SK-N-SH (cell line): ENCODE measurements at regions not wholly inside any gene's neighbourhood (a gene's known extent, or its start where the extent isn't known, plus 50 kb on each side); places are given as distances from the start of the nearest gene placed in this dataset.

ENCODE experiments used
- CTCF ChIA-PET: fragments of 300-600, 350-600 bp; formaldehyde crosslinking; extraction: SDS; loops from one replicate; lab custom pipeline; 2021; lab: Yijun Ruan, JAX
- POLR2A ChIA-PET: fragments of 350-600 bp; sonication (Branson Sonifier 250); formaldehyde crosslinking; extraction: SDS; loops from one replicate; lab custom pipeline; 2020; ENCODE audit warnings: antibody characterized with exemption, inconsistent platforms; lab: Yijun Ruan, JAX
- DNase-seq: peaks from one replicate; pipeline ENCODE4 v3.0.0; 2012
- H2AFZ ChIP-seq: fragments of 200-600 bp; sonication (generic); 2 replicates; pipeline ENCODE4 v1.8.1; 2016; ENCODE audit warnings: antibody characterized with exemption, mild to moderate bottlenecking, low read depth
- H3F3A ChIP-seq: fragments of 200-600 bp; sonication (generic); replicated peaks from 2 replicates; pipeline ENCODE3; 2016; ENCODE audit warnings: antibody characterized with exemption, mild to moderate bottlenecking; ENCODE audit not compliant: insufficient read depth
- H3K27ac ChIP-seq, 2 experiments: fragments of 200-500 bp in 1 of 2; fragments of 200-600 bp in 1 of 2; sonication (Bioruptor generic) in 1 of 2; sonication (generic), shearing (Covaris generic) in 1 of 2; 2 replicates each; pipeline versions ENCODE4 v1.5.1 to v1.6.1; 2014 to 2016; ENCODE audit warnings: low read depth in 2 of 2, inconsistent platforms in 1 of 2, low read length in 1 of 2, mild to moderate bottlenecking in 1 of 2, mixed read lengths in 1 of 2
- H3K27me3 ChIP-seq: fragments of 200-600 bp; sonication (generic), shearing (Covaris generic); 2 replicates; pipeline ENCODE4 v1.6.1; 2016; ENCODE audit warnings: mixed run types; ENCODE audit not compliant: insufficient read depth
- H3K36me3 ChIP-seq, 2 experiments: fragments of 200-500 bp in 1 of 2; fragments of 200-600 bp in 1 of 2; sonication (Bioruptor generic) in 1 of 2; sonication (generic) in 1 of 2; replicated peaks in 1 of 2; 2 replicates each; pipeline versions ENCODE3 to v1.5.1; 2014 to 2016; ENCODE audit warnings: low read length in 1 of 2, mild to moderate bottlenecking in 1 of 2; ENCODE audit not compliant: insufficient read depth in 2 of 2, control insufficient read depth in 1 of 2
- H3K4me1 ChIP-seq, 2 experiments: fragments of 200-500 bp in 1 of 2; fragments of 200-600 bp in 1 of 2; sonication (Bioruptor generic) in 1 of 2; sonication (generic), shearing (Covaris generic) in 1 of 2; 2 replicates each; pipeline versions ENCODE4 v1.5.1 to v1.6.1; 2014 to 2016; ENCODE audit warnings: low read depth in 1 of 2, low read length in 1 of 2, mixed run types in 1 of 2; ENCODE audit not compliant: insufficient read depth in 2 of 2, control insufficient read depth in 1 of 2
- H3K4me2 ChIP-seq: fragments of 200-600 bp; sonication (generic), shearing (Covaris generic); 2 replicates; pipeline ENCODE4 v1.6.1; 2017; ENCODE audit warnings: mixed run types
- H3K4me3 ChIP-seq, 2 experiments: fragments of 200-500 bp in 1 of 2; fragments of 200-600 bp in 1 of 2; sonication (Bioruptor generic) in 1 of 2; sonication (generic), shearing (Covaris generic) in 1 of 2; 2 replicates each; pipeline versions ENCODE4 v1.5.1 to v1.8.1; 2014 to 2016; ENCODE audit warnings: low read depth in 2 of 2, inconsistent platforms in 1 of 2, low read length in 1 of 2, mild to moderate bottlenecking in 1 of 2, mixed read lengths in 1 of 2, moderate library complexity in 1 of 2
- H3K79me2 ChIP-seq: fragments of 200-600 bp; sonication (generic); 2 replicates; pipeline ENCODE4 v1.8.1; 2017; ENCODE audit warnings: mild to moderate bottlenecking; ENCODE audit not compliant: insufficient read depth
- H3K9ac ChIP-seq: fragments of 200-600 bp; sonication (generic); 2 replicates; pipeline ENCODE4 v1.6.1; 2017; ENCODE audit warnings: mixed run types
- H3K9me2 ChIP-seq: fragments of 200-600 bp; sonication (generic); 2 replicates; pipeline ENCODE4 v1.6.1; 2017; ENCODE audit warnings: mixed run types
- H3K9me3 ChIP-seq: fragments of 200-600 bp; sonication (generic); 2 replicates; pipeline ENCODE4 v1.6.1; 2017; ENCODE audit warnings: mixed run types, mild to moderate bottlenecking, moderate library complexity
- H4K20me1 ChIP-seq: fragments of 200-600 bp; sonication (generic); 2 replicates; pipeline ENCODE4 v1.6.1; 2017; ENCODE audit warnings: mild to moderate bottlenecking, mixed run types; ENCODE audit not compliant: insufficient read depth
- CTCF ChIP-seq: fragments of 200-600 bp; sonication (generic); IDR thresholded peaks from 2 replicates; pipeline ENCODE4 v1.6.1; 2017; ENCODE audit warnings: antibody characterized with exemption, mild to moderate bottlenecking, moderate library complexity
- EP300 ChIP-seq, 2 experiments: IDR thresholded peaks; 2 replicates each; pipeline versions ENCODE4 v1.4.0 to v1.6.1; 2012; ENCODE audit warnings: borderline replicate concordance in 1 of 2, low read depth in 1 of 2, low read length in 1 of 2
- IRF3 ChIP-seq: fragments of 150-350 bp; IDR thresholded peaks from 2 replicates; pipeline ENCODE4 v1.6.1; 2016; ENCODE audit warnings: mild to moderate bottlenecking, low read depth, low read length
- MAX ChIP-seq: IDR thresholded peaks from 2 replicates; pipeline ENCODE4 v1.4.0; 2012; ENCODE audit warnings: low read depth
- MXI1 ChIP-seq: IDR thresholded peaks from 2 replicates; pipeline ENCODE4 v1.6.1; 2012; ENCODE audit warnings: mild to moderate bottlenecking, low read depth, low read length, improper control_type of control experiment
- NFIC ChIP-seq: IDR thresholded peaks from 2 replicates; pipeline ENCODE4 v1.4.0; 2012; ENCODE audit warnings: borderline replicate concordance
- NRF1 ChIP-seq: IDR thresholded peaks from 2 replicates; pipeline ENCODE4 v1.6.1; 2012; ENCODE audit warnings: low read depth, mild to moderate bottlenecking, low read length
- POLR2AphosphoS5 ChIP-seq: IDR thresholded peaks from 2 replicates; pipeline ENCODE4 v1.6.1; 2012; ENCODE audit warnings: low read depth, low read length
- RAD21 ChIP-seq: IDR thresholded peaks from 2 replicates; pipeline ENCODE4 v1.6.1; 2012; ENCODE audit warnings: mild to moderate bottlenecking, low read length
- RCOR1 ChIP-seq: fragments of 150-350 bp; IDR thresholded peaks from 2 replicates; pipeline ENCODE4 v1.6.1; 2017; ENCODE audit warnings: antibody characterized with exemption, low read length
- REST ChIP-seq: IDR thresholded peaks from 2 replicates; pipeline ENCODE4 v1.6.1; 2012; ENCODE audit warnings: mild to moderate bottlenecking, low read depth, low read length, moderate library complexity
- SIN3A ChIP-seq: IDR thresholded peaks from 2 replicates; pipeline ENCODE4 v1.6.1; 2012; ENCODE audit warnings: low read depth, mild to moderate bottlenecking, low read length, moderate library complexity, borderline replicate concordance
- SMC3 ChIP-seq: IDR thresholded peaks from 2 replicates; pipeline ENCODE4 v1.6.1; 2012; ENCODE audit warnings: low read depth, low read length, improper control_type of control experiment
- USF2 ChIP-seq: fragments of 150-350 bp; IDR thresholded peaks from 2 replicates; pipeline ENCODE4 v1.6.1; 2017; ENCODE audit warnings: antibody characterized with exemption, low read length, low read depth, borderline replicate concordance
- YY1 ChIP-seq: IDR thresholded peaks from 2 replicates; pipeline ENCODE4 v1.4.0; 2012; ENCODE audit warnings: low read depth, mild to moderate bottlenecking
- ZBTB33 ChIP-seq: IDR thresholded peaks from 2 replicates; pipeline ENCODE4 v1.4.0; 2012; ENCODE audit warnings: low read depth, borderline replicate concordance
- WGBS: methylation state at CpG from one replicate; pipeline ENCODE4 v1.1.6; 2017; ENCODE audit warnings: low lambda C conversion rate; 5-methylcytosine and 5-hydroxymethylcytosine counted together

- Histone ChIP-seq H3K9me3 (no peaks in the 10 kb centered on the region), H3K9ac (no peak overlapping the region), H3K27me3 (no peaks in the 10 kb centered on the region), H3F3A (no peaks in the 10 kb centered on the region), H3K4me1 (peaks cover 0 to 48% of the 10 kb centered on the region in 2 experiments; a peak in 1 of 4 replicates), H3K4me3 (no peak overlapping the region), H3K27ac (peak overlapping the region in 1 of 2 experiments; percentile 59; a peak in 2 of 4 replicates), H3K9me2 (no peaks in the 10 kb centered on the region), H2AFZ (no peak overlapping the region), H3K36me3 (no peaks in the 10 kb centered on the region), H3K4me2 (no peak overlapping the region), H3K79me2 (no peaks in the 10 kb centered on the region), H4K20me1 (no peaks in the 10 kb centered on the region)
- TF ChIP-seq CTCF: no peak
- no peak for TF ChIP-seq YY1
- no peak for TF ChIP-seq RAD21
- TF ChIP-seq POLR2AphosphoS5: no peak
- no peak for TF ChIP-seq SIN3A
- no peak for TF ChIP-seq USF2
- no peak for TF ChIP-seq IRF3
- no peak for TF ChIP-seq EP300 (IDR thresholded peaks at IDR 0.05; ENCODE audit: borderline replicate concordance in 1 of 2, low read depth in 1 of 2, low read length in 1 of 2)
- WGBS: 67% methylated on average over 5 of the region's 5 CpGs
- ChIA-PET CTCF (interaction anchor here (0.8 to 4.2 kb wide), 4 partner anchors 17 to 147 kb away, joined by 3 to 25 read pairs (median 4); no protein-coding TSS in a partner anchor), POLR2A (no interaction called here)
- peak; percentile 6 for DNase-seq
Observed at GRCh38 chr16:88289561-88289960, 93.2 kb upstream of the ZNF469 start.

GRCh38 chr16:88289968-88290401, 92.8 kb upstream of the ZNF469 start:
- DNase-seq: peak; percentile 39
- Histone ChIP-seq H3K4me2 (no peak overlapping the region), H3K27me3 (no peaks in the 10 kb centered on the region), H3K9ac (no peak overlapping the region), H3K9me2 (no peaks in the 10 kb centered on the region), H3F3A (no peaks in the 10 kb centered on the region), H3K9me3 (no peaks in the 10 kb centered on the region), H3K79me2 (no peaks in the 10 kb centered on the region), H3K36me3 (no peaks in the 10 kb centered on the region), H4K20me1 (no peaks in the 10 kb centered on the region), H3K4me3 (no peak overlapping the region), H3K4me1 (peaks cover 0 to 48% of the 10 kb centered on the region in 2 experiments; a peak in 1 of 4 replicates), H3K27ac (peak overlapping the region in 1 of 2 experiments; percentile 59; a peak in 2 of 4 replicates), H2AFZ (no peak overlapping the region)
- WGBS: 61% methylated on average over 8 of the region's 12 CpGs
- ChIA-PET POLR2A (no interaction called here), CTCF (interaction anchor here (0.8 to 4.2 kb wide), 4 partner anchors 16 to 147 kb away, joined by 3 to 25 read pairs (median 4); no protein-coding TSS in a partner anchor)
- TF ChIP-seq POLR2AphosphoS5: no peak
- no peak for TF ChIP-seq REST
- TF ChIP-seq SMC3: no peak
- no peak for TF ChIP-seq MXI1
- no peak for TF ChIP-seq EP300 (IDR thresholded peaks at IDR 0.05; ENCODE audit: borderline replicate concordance in 1 of 2, low read depth in 1 of 2, low read length in 1 of 2)
- no peak for TF ChIP-seq NFIC
- no peak for TF ChIP-seq NRF1
- TF ChIP-seq RCOR1: no peak
- TF ChIP-seq ZBTB33: no peak
- TF ChIP-seq MAX: no peak
